Activated CD8-positive, alpha-beta T cell treated with anti-CD3 and anti-CD28 coated beads for 36 hours (primary cell): ENCODE measurements at regions not wholly inside any gene's neighbourhood (a gene's known extent, or its start where the extent isn't known, plus 50 kb on each side); places are given as distances from the start of the nearest gene placed in this dataset.

ENCODE experiments used
- ATAC-seq: fragments of 200-7000 bp; cut with Tn5 transposase; one replicate; pipeline ENCODE4 v1.10.0; 2021; ENCODE audit warnings: mild to moderate bottlenecking, moderate library complexity
- CTCF ChIA-PET: fragments of 350-600 bp; sonication (Branson Sonifier 250); formaldehyde crosslinking; loops from one replicate; lab custom pipeline; 2021; ENCODE audit warnings: antibody characterized with exemption; lab: Charles Lee
- POLR2A ChIA-PET: fragments of 350-600 bp; sonication (Branson Sonifier 250); formaldehyde crosslinking; loops from one replicate; lab custom pipeline; 2021; ENCODE audit warnings: antibody characterized with exemption; lab: Charles Lee
- DNase-seq: peaks from one replicate; pipeline ENCODE4 v3.0.0-alpha.2; 2020
- H3K27ac Mint-ChIP-seq: one replicate; pipeline ENCODE4 v1.8.0; 2021; ENCODE audit warnings: mild to moderate bottlenecking, mixed read lengths
- H3K27me3 Mint-ChIP-seq: one replicate; pipeline ENCODE4 v1.8.0; 2021; ENCODE audit warnings: mixed read lengths
- H3K36me3 Mint-ChIP-seq: one replicate; pipeline ENCODE4 v1.8.0; 2021; ENCODE audit warnings: low read depth, mixed read lengths
- H3K4me1 Mint-ChIP-seq: one replicate; pipeline ENCODE4 v1.8.0; 2021; ENCODE audit warnings: low read depth, mixed read lengths
- H3K4me3 Mint-ChIP-seq: one replicate; pipeline ENCODE4 v1.8.0; 2021; ENCODE audit warnings: mild to moderate bottlenecking, moderate library complexity, mixed read lengths
- H3K9me3 Mint-ChIP-seq: one replicate; pipeline ENCODE4 v1.8.0; 2021; ENCODE audit warnings: mixed read lengths
- intact Hi-C: fragments of 100-400 bp; cut with micrococcal nuclease; formaldehyde crosslinking; loops from one replicate; pipeline ENCODE4 v1.10.0; 2022
- TF ChIP-seq, protein P1 (sequence below): fragments of 200-600 bp; IDR thresholded peaks from one replicate; pipeline ENCODE4 v1.8.0; 2022; ENCODE audit warnings: antibody characterized with exemption, mild to moderate bottlenecking

DNA sequence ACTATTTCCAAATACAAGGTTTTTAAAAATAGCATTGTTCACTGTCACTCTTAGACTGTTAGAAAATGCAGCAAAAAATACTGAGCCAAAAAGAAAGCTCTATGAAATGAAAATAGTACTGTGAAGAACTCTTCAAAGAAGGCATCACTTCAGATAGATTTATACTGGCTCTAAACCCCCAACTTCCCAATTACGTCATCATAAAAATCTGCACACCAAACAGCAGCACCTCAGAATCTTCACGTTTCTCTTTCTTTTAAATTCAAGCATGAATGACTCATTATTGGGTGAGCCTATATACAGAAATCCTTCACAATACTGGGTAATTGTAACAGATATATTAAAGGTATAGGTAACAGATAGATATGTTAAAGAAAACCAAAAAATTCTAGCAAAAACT is 208.4 kb upstream of the HTR1E start:
- no peak for DNase-seq
- TF ChIP-seq, protein P1, sequence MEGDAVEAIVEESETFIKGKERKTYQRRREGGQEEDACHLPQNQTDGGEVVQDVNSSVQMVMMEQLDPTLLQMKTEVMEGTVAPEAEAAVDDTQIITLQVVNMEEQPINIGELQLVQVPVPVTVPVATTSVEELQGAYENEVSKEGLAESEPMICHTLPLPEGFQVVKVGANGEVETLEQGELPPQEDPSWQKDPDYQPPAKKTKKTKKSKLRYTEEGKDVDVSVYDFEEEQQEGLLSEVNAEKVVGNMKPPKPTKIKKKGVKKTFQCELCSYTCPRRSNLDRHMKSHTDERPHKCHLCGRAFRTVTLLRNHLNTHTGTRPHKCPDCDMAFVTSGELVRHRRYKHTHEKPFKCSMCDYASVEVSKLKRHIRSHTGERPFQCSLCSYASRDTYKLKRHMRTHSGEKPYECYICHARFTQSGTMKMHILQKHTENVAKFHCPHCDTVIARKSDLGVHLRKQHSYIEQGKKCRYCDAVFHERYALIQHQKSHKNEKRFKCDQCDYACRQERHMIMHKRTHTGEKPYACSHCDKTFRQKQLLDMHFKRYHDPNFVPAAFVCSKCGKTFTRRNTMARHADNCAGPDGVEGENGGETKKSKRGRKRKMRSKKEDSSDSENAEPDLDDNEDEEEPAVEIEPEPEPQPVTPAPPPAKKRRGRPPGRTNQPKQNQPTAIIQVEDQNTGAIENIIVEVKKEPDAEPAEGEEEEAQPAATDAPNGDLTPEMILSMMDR = no peak
- H3K27me3 Mint-ChIP-seq = no peaks in the 10 kb centered on the region
- ChIA-PET POLR2A (no interaction called here), CTCF (no interaction called here)
- no peak overlapping the region for H3K4me3 Mint-ChIP-seq
- H3K4me1 Mint-ChIP-seq = no peaks in the 10 kb centered on the region
- H3K27ac Mint-ChIP-seq = no peak overlapping the region
- H3K9me3 Mint-ChIP-seq = peaks cover 4% of the 10 kb centered on the region
- no peaks in the 10 kb centered on the region for H3K36me3 Mint-ChIP-seq
- intact Hi-C loops = no loop called here
- ATAC-seq = no peak

DNA sequence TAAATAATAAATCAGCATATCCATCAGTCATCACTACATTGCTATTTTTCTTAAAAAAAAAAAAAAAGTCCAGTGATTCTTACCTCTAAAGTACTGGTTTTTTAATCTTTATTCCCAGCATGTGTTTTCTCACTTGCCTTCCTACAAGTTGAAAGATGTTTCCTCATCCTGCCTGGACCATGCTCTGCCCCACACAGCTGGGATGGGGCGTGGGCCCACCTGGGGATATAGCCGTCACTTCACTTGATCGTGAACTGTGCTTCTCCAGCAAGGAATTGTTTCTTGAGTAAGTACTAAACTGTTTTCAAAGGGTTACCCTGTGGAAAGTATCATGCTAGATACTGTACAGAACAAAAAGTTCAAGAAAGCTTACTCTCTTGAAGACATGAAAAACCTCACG is 212.6 kb upstream of the HTR1E start:
- TF ChIP-seq, protein P1 = no peak
- CTCF ChIA-PET = no interaction called here
- POLR2A ChIA-PET = no interaction called here
- intact Hi-C loops = no loop called here
- ATAC-seq (no peak), DNase-seq (no peak)
- H3K27me3 Mint-ChIP-seq = no peaks in the 10 kb centered on the region
- no peak overlapping the region for H3K27ac Mint-ChIP-seq
- no peak overlapping the region for H3K4me3 Mint-ChIP-seq
- H3K9me3 Mint-ChIP-seq = peaks cover 1% of the 10 kb centered on the region
- no peaks in the 10 kb centered on the region for H3K36me3 Mint-ChIP-seq
- no peaks in the 10 kb centered on the region for H3K4me1 Mint-ChIP-seq

DNA sequence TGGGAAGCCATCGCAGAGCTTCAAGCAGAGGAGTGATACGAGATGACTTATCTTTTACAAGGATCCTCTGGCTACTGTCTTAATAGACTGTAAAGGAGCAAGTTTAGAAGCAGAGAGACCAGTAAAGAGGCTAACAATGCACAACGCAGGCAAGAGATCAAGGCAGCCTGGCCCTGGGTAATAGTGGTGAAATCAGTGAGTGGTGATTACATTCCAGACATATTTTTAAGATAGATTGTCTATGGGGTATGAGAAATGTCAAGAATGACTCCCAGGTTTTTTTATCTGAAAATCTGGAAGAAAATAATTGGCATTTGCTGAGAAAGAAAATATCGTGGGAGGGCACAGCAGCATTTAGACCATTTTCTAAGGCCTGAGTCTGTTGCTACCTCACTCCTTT is 213.6 kb upstream of the HTR1E start:
- H3K4me1 Mint-ChIP-seq = no peaks in the 10 kb centered on the region
- no peak overlapping the region for H3K4me3 Mint-ChIP-seq
- no peak for DNase-seq
- no peaks in the 10 kb centered on the region for H3K36me3 Mint-ChIP-seq
- TF ChIP-seq, protein P1 = no peak
- H3K9me3 Mint-ChIP-seq = no peaks in the 10 kb centered on the region
- no peak overlapping the region for H3K27ac Mint-ChIP-seq
- ATAC-seq = no peak
- no peaks in the 10 kb centered on the region for H3K27me3 Mint-ChIP-seq
- ChIA-PET CTCF (no interaction called here), POLR2A (no interaction called here)
- intact Hi-C loops = no loop called here

DNA sequence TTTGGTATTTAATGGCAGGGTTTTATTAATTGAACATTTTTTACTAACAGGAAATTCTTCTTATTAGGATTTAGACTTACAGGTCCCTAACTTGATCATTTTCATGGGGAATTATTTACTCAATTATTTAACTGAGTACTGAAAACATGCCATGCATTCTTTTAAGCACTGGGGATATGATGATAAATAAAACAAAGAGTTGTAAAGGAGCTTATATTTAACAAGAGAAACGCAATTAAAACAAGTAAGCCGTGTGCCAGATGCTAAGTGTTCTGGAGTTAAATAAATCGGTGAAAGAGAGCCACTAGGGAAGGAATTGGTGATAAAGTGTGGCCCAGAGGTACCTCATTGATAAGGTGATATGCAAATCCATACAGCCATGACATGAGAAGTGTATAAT is 214.2 kb upstream of the HTR1E start:
- no peaks in the 10 kb centered on the region for H3K9me3 Mint-ChIP-seq
- intact Hi-C loops = no loop called here
- CTCF ChIA-PET = no interaction called here
- H3K4me1 Mint-ChIP-seq = no peaks in the 10 kb centered on the region
- POLR2A ChIA-PET = no interaction called here
- TF ChIP-seq, protein P1 = no peak
- ATAC-seq = no peak
- H3K4me3 Mint-ChIP-seq = no peak overlapping the region
- no peak for DNase-seq
- H3K36me3 Mint-ChIP-seq = no peaks in the 10 kb centered on the region
- H3K27me3 Mint-ChIP-seq = no peaks in the 10 kb centered on the region
- H3K27ac Mint-ChIP-seq = no peak overlapping the region

DNA sequence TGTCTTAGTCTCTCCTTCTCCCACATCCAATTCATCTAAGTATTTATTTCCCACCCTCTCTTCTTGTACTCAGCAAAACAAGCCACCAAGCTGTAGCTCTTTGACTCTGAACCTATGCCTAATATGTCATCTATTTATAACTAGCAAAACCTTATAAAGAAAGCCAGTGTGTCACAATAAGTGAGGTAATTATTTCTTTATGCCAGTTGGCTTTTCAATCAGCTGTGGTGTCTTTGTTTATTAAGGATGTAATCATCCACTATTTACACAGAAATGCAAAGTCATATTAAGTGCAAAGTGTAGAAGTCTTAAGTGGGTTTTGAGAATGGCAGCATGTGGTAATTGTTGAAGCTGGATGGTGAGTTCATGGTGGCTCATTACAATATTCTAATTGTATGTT is 215.2 kb upstream of the HTR1E start:
- no peak for DNase-seq
- ATAC-seq = no peak
- H3K27me3 Mint-ChIP-seq = no peaks in the 10 kb centered on the region
- ChIA-PET POLR2A (no interaction called here), CTCF (no interaction called here)
- TF ChIP-seq, protein P1 = no peak
- intact Hi-C loops = no loop called here
- H3K4me1 Mint-ChIP-seq = no peaks in the 10 kb centered on the region
- H3K36me3 Mint-ChIP-seq = no peaks in the 10 kb centered on the region
- H3K9me3 Mint-ChIP-seq = peaks cover 1% of the 10 kb centered on the region
- no peak overlapping the region for H3K27ac Mint-ChIP-seq
- no peak overlapping the region for H3K4me3 Mint-ChIP-seq
